ENCODE measurements at regions not wholly inside any gene's neighbourhood (a gene's known extent, or its start where the extent isn't known, plus 50 kb on each side); places are given as distances from the start of the nearest gene placed in this dataset.

- TF ChIP-seq CTCF (IDR thresholded peaks at IDR 0.05) (no peak), POLR2A (IDR thresholded peaks at IDR 0.05) (no peak)
These were observed 302.7 kb downstream of the FGF9 start for GRCh38 chr13:21973437-21974125.
